Motor neuron (in vitro differentiated cells): ENCODE measurements at regions not wholly inside any gene's neighbourhood (a gene's known extent, or its start where the extent isn't known, plus 50 kb on each side); places are given as distances from the start of the nearest gene placed in this dataset.
A peak's percentile ranks its signal among the peaks of the same experiment; 100 is the strongest.

Experiments used
- ATAC-seq, 8 experiments: fragments of 200-7000 bp; cut with Tn5 transposase; replicated peaks in 6 of 8; 2 replicates each; pipeline ENCODE4 v1.8.0; 2021; ENCODE audit warnings: mild to moderate bottlenecking in 8 of 8, moderate library complexity in 8 of 8
- H3K27ac ChIP-seq, 2 donors: fragments of 250-450 bp; sonication (Bioruptor Pico); 2 replicates each; pipeline ENCODE4 v1.9.0; 2021; ENCODE audit warnings: antibody characterized with exemption in 2 of 2, mild to moderate bottlenecking in 2 of 2, moderate library complexity in 1 of 2
- H3K4me1 ChIP-seq, 2 donors: fragments of 250-450 bp; sonication (Bioruptor Pico); replicated peaks in 1 of 2; 2 replicates each; pipeline ENCODE4 v1.6.1; 2021; ENCODE audit warnings: antibody characterized with exemption in 2 of 2, mild to moderate bottlenecking in 2 of 2, moderate library complexity in 1 of 2
- H3K4me3 ChIP-seq, 5 donors: fragments of 250-450 bp; sonication (Bioruptor Pico); 2 replicates each; pipeline ENCODE4 v1.9.0; 2021; ENCODE audit warnings: antibody characterized with exemption in 5 of 5, mild to moderate bottlenecking in 5 of 5, moderate library complexity in 4 of 5
- WGBS, 10 experiments: fragments of 450-650 bp; shearing (Covaris generic); methylation state at CpG; one replicate each; pipeline ENCODE4 v1.0.0; 2022; 5-methylcytosine and 5-hydroxymethylcytosine counted together
- in situ Hi-C, 9 experiments: fragments of 400-800 bp; cut with MboI; loops; one replicate each; pipeline ENCODE4 v1.15.0; 2021; ENCODE audit warnings: low sequenced_read_pairs in 9 of 9, low pct_unique_long_range_greater_than_20kb in 2 of 9; ENCODE audit not compliant: unreplicated experiment in 9 of 9

GRCh38 chr13:111556496-111556895, 236.1 kb downstream of the TEX29 start:
- H3K27ac ChIP-seq = no peak overlapping the region
- 64 to 100% (median 97%) methylated on average over 3 to 10 of the region's 13 CpGs; no CpG with 5 or more reads in 5 of the 10 experiments for WGBS, 10 experiments

GRCh38 chr13:111557921-111558699, 237.7 kb downstream of the TEX29 start:
- no peak overlapping the region for H3K4me3 ChIP-seq
- ATAC-seq = no peak
- 44 to 100% (median 94%) methylated on average over 2 to 10 of the region's 19 CpGs; no CpG with 5 or more reads in 3 of the 10 experiments for WGBS, 10 experiments
- in situ Hi-C loops = no loop called here
- no peak overlapping the region for H3K27ac ChIP-seq
- peaks cover 0 to 5% of the 10 kb centered on the region in 2 donors for H3K4me1 ChIP-seq

More at GRCh38 chr13:111556496-111556895, 236.1 kb downstream of the TEX29 start:
- in situ Hi-C loops = no loop called here
- no peaks in the 10 kb centered on the region for H3K4me1 ChIP-seq
- H3K4me3 ChIP-seq = no peak overlapping the region
- ATAC-seq = no peak

GRCh38 chr13:111558700-111559088, 238.3 kb downstream of the TEX29 start:
- 20 to 100% (median 83%) methylated on average over 2 to 10 of the region's 16 CpGs; no CpG with 5 or more reads in 1 of the 10 experiments for WGBS, 10 experiments
- ATAC-seq = no peak
- in situ Hi-C loops = no loop called here

GRCh38 chr13:111559612-111560403, 239.4 kb downstream of the TEX29 start:
- no peak overlapping the region for H3K27ac ChIP-seq
- peaks cover 0 to 8% of the 10 kb centered on the region in 2 donors for H3K4me1 ChIP-seq
- no peak for ATAC-seq
- H3K4me3 ChIP-seq = no peak overlapping the region
- WGBS, 10 experiments = 20 to 100% (median 54%) methylated on average over 1 to 14 of the region's 26 CpGs; no CpG with 5 or more reads in 2 of the 10 experiments
- in situ Hi-C loops = no loop called here

More at GRCh38 chr13:111558700-111559088, 238.3 kb downstream of the TEX29 start:
- Histone ChIP-seq H3K4me1 (peaks cover 0 to 5% of the 10 kb centered on the region in 2 donors), H3K4me3 (no peak overlapping the region), H3K27ac (no peak overlapping the region)

GRCh38 chr13:111561091-111561781, 240.8 kb downstream of the TEX29 start:
- in situ Hi-C loops = no loop called here
- H3K27ac ChIP-seq = no peak overlapping the region
- H3K4me3 ChIP-seq = no peak overlapping the region
- H3K4me1 ChIP-seq = peaks cover 0 to 10% of the 10 kb centered on the region in 2 donors
- ATAC-seq = peak in 4 of 8 experiments; percentile 29 to 61 (median 55)
- WGBS, 10 experiments = 18 to 90% (median 77%) methylated on average over 2 to 12 of the region's 16 CpGs; no CpG with 5 or more reads in 1 of the 10 experiments

GRCh38 chr13:111562716-111563115, 242.3 kb downstream of the TEX29 start:
- 20 to 100% (median 85%) methylated on average over 1 to 3 of the region's 4 CpGs; no CpG with 5 or more reads in 4 of the 10 experiments for WGBS, 10 experiments
- in situ Hi-C loops = no loop called here
- H3K4me3 ChIP-seq = no peak overlapping the region
- H3K27ac ChIP-seq = no peak overlapping the region
- peaks cover 0 to 10% of the 10 kb centered on the region in 2 donors for H3K4me1 ChIP-seq
- peak in 4 of 8 experiments; percentile 31 to 95 (median 34) for ATAC-seq

DNA sequence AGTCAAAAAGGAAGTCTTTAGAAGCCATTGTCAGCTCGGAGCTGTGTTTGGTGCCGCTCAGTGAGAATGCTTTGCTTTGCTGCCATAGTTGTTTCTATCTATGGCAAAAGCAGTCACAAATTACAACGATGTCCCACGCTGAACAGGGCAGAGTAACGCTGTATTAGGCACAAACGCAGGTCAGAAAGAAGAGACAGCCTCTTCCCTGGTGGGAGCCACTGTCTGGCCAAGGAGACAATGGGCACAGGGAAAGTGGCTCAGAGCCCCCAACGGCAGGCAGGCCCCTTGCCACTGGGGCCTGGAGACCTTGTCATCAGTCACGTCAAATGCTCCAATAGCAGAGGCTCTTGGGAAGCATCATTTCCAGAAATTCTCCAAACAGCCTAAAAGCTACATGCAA, 244.2 kb downstream of the TEX29 start:
- Histone ChIP-seq H3K4me1 (peaks cover 0 to 10% of the 10 kb centered on the region in 2 donors), H3K4me3 (no peak overlapping the region), H3K27ac (no peak overlapping the region)
- WGBS, 10 experiments = 28 to 80% (median 54%) methylated on average over 1 to 6 of the region's 8 CpGs; no CpG with 5 or more reads in 1 of the 10 experiments
- ATAC-seq = no peak
- in situ Hi-C loops = no loop called here

- Histone ChIP-seq H3K4me3 (no peak overlapping the region), H3K27ac (no peak overlapping the region), H3K4me1 (peaks cover 0 to 10% of the 10 kb centered on the region in 2 donors)
- no peak for ATAC-seq
- 10 to 90% (median 57%) methylated on average over 1 to 6 of the region's 10 CpGs; no CpG with 5 or more reads in 4 of the 10 experiments for WGBS, 10 experiments
- in situ Hi-C loops = no loop called here
Measured at GRCh38 chr13:111565400-111565799, 245.0 kb downstream of the TEX29 start.

GRCh38 chr13:111566567-111566966, 246.1 kb downstream of the TEX29 start:
- 0 to 100% (median 83%) methylated on average over 1 to 4 of the region's 12 CpGs; no CpG with 5 or more reads in 5 of the 10 experiments for WGBS, 10 experiments
- Histone ChIP-seq H3K4me3 (no peak overlapping the region), H3K4me1 (peaks cover 0 to 10% of the 10 kb centered on the region in 2 donors), H3K27ac (no peak overlapping the region)
- ATAC-seq = no peak
- in situ Hi-C loops = no loop called here

- WGBS, 10 experiments = 20 to 100% (median 86%) methylated on average over 1 to 6 of the region's 16 CpGs; no CpG with 5 or more reads in 3 of the 10 experiments
- peaks cover 8 to 11% of the 10 kb centered on the region in 2 donors for H3K4me1 ChIP-seq
- ATAC-seq = no peak
- in situ Hi-C loops = no loop called here
- no peak overlapping the region for H3K4me3 ChIP-seq
- no peak overlapping the region for H3K27ac ChIP-seq
Measured at GRCh38 chr13:111567637-111568036, 247.2 kb downstream of the TEX29 start.

GRCh38 chr13:111568290-111568689, 247.8 kb downstream of the TEX29 start:
- no peak for ATAC-seq
- WGBS, 10 experiments = 17 to 97% (median 76%) methylated on average over 1 to 8 of the region's 8 CpGs; no CpG with 5 or more reads in 1 of the 10 experiments
- Histone ChIP-seq H3K4me3 (no peak overlapping the region), H3K27ac (no peak overlapping the region), H3K4me1 (peaks cover 8 to 10% of the 10 kb centered on the region in 2 donors)
- in situ Hi-C loops = no loop called here

- peaks cover 10 to 11% of the 10 kb centered on the region in 2 donors for H3K4me1 ChIP-seq
- in situ Hi-C loops = no loop called here
- 7 to 100% (median 78%) methylated on average over 1 of the region's 1 CpG; no CpG with 5 or more reads in 1 of the 10 experiments for WGBS, 10 experiments
- no peak overlapping the region for H3K4me3 ChIP-seq
- no peak overlapping the region for H3K27ac ChIP-seq
- no peak for ATAC-seq
Measured at GRCh38 chr13:111570911-111571310, 250.5 kb downstream of the TEX29 start.
